GM19324 (cell line): ENCODE measurements at regions not wholly inside any gene's neighbourhood (a gene's known extent, or its start where the extent isn't known, plus 50 kb on each side); places are given as distances from the start of the nearest gene placed in this dataset.
"Not testable (repeated sequence)": the region's sequence is repeated elsewhere in the genome, so short reads cannot be mapped to it uniquely, and the experiment has no call there.

Source experiments
- ATAC-seq: cut with Tn5 transposase; IDR thresholded peaks from one replicate; pipeline ENCODE4 v1.9.1; 2021; ENCODE audit warnings: mild to moderate bottlenecking, moderate library complexity; ENCODE audit not compliant: unreplicated experiment, low FRiP score

DNA sequence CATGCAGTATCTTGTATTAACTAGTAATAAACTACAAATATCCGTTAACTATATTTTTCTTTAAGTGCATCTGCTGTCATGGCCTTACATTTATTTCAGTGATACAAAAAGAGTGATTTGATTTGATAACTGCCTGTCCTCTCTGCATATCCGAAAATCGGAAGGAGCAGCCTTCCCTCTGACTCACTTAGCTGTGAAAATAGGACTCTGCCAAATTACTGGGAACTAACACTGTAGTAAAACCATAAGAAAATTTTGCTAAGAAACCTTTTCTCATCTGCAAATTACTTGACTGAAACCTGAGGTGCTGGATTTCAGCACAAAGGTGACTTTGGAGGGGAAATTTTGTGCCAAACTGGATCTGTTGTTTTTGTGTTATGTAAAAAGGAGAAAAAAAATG, 176.6 kb upstream of the MKLN1 start:
- no peak for ATAC-seq

DNA sequence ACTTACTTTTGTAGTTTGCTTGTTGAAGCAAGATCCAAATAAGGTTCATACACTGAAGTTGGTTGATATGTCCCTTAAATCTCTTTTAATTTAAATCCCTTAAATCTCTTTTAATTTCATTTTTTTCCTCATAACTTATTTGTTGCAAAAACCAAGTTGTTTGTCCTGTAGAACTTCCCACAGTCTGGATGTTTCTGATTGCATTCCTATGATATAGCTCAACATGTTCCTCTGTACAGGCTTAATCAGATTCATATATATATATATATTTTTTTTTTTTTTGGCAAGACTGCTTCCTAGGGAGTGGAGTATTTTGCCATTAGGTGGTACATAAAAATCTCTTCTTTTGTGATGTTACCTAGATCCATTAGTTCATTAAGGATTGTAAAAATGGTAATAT, 174.9 kb upstream of the MKLN1 start:
- ATAC-seq, result no peak

DNA sequence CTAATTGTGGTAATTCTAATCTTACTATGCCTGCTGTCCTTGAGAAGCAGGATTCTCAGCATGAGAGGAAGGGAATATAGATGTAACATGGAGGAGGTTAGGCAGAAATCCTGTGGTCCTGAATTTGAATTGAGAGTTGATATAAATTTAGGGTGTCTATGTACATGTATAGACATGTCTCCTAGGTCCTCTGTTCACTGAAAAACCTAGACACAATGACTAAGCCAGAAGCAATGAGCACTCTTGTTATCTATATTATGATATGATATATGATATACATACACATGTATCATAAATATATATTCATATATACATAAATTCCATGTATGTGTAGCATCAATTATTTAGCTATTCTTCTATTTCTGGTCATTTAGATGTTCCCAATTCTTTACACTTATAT, 173.3 kb upstream of the MKLN1 start:
- no peak for ATAC-seq

DNA sequence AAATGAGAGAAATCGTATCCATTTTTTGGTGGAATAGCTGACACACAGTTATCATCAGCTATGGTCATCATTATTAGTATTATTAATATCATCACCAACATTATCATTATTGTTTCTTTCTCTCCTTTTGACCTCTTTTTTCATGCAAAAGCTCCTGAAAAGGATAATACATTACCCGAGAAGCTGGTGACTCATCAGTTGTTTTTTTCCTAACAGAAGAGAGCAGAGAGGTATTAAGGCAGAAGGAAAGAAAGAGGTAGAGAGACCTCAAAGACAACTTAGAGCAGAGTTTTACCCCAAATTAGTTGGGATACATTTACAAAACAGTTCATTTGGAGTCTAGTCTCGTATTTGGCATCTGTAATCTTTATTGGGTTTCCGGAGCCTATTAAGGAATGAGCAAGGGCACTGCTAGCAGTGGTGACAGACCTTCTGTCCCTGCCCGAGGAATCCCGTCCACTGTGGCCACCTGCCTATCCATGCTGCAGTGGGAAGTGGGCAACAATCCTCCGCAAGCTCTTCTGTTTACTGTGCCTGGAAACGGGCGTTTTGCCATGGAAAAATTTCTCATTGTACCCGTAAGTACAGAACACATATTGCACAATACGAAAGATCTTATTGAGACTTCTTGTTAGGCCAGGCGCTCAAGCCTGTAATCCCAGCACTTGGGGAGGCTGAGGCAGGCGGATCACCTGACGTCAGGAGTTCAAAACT, 170.0 kb upstream of the MKLN1 start:
- no peak for ATAC-seq

DNA sequence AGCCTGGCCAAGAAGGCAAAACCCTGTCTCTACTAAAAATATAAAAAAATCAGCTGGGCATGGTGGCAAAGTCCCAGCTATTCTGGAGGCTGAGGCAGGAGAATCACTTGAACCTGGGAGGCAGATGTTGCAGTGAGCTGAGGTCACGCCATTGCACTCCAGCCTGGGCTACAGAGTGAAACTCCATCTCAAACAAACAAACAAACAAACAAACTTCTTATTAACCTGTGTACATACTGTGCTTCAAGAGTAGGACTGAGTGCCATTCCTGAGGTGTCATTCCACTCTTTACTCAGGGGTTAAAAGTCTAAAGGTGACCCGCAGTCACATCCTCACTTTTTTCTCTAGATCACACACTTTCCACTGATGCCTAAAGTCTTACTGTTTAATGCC, 169.4 kb upstream of the MKLN1 start:
- not testable (repeated sequence) for ATAC-seq

DNA sequence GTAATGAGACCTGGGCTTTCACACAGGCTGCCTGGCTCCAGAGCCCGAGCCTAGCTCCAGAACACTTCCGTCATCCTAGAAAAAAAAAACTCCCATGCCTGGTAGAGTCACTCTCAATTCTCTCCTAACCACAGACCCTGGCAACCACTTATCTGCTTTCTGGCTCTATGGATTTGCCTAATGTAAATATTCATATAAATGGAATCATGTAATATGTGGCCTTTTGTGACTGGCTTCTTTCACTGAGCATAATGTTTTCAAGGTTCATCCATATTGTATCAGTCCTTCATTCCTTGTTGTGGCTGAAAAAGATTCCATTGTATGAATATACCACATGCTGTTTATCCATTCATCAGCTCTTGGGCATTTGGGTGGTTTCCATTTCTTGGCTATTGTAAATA, 167.7 kb upstream of the MKLN1 start:
- ATAC-seq, result no peak

DNA sequence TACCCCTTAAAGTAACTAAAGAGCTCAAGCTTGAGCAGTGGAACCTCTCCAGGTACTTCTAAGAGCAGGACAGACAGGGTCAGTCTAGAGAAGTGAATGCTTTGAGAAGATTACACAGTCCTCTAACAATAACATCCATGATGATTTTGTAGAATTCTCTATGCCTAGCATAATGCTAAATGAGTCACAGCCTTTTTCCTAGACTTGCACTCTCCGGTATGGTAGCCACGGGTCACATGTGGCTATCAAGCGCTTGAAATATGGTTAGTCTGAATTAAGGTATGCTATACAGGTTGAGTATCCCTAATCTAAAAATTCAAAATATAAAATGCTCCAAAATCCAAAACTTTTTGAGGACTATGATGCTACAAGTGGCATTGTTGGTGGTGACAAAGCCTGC, 166.6 kb upstream of the MKLN1 start:
- no peak for ATAC-seq

DNA sequence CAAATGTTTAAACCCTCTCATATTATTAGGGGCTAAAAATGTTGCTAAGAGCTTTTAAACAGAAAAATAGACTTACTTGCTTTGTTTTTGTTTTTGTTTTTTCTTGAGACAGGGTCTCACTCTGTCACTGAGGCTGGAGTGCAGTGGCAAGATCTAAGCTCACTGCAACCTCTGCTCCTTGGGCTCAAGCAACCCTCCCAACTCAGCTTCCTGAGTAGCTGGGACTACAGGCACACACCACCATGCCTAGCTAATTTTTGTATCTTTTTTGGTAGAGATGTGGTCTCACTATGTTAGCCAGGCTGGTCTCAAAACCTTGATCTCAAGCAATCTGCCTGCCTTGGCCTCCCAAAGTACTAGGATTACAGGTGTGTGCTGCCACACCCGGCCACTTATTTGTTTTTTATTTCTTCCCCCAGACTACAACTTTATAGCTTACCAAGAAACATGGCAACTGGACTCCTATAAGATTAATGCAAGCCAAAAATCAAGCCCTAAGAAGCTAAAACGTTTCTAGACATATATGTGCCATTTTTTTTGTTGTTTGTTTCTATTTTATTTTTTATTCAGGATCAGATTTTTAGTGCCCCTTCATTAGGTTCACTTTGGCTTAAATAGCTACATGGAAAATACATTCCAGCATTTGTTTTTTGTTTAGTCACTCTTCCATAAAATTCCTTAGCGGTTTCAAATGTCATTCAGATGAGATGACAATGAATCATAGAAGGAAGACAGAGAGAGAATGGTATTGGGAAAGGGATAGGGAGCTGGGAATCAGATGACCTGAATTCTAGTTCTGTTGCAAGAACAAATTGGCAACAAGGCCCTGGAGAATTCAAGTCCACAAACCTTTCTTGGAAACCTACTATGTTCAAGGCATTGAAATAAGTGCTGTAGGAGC, 163.4 kb upstream of the MKLN1 start:
- no peak for ATAC-seq

DNA sequence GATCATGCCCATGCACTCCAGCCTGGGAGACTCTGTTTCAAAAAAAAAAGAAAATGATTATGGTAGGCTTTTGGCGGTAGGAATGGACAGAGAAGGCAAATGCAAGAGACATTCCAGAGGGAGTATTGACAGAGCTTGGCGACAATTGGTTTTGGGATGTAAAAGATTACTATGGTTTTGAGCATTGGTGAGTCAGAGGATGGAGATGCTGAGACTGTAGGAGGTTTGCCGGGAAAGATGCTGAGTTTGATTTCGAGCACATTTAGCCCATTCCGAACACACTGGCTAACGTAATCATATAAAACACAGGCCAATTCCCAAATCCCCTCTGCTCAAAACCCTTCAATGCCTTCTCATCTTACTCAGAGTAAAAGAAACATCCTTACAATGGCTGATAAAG, 161.6 kb upstream of the MKLN1 start:
- ATAC-seq, result no peak

DNA sequence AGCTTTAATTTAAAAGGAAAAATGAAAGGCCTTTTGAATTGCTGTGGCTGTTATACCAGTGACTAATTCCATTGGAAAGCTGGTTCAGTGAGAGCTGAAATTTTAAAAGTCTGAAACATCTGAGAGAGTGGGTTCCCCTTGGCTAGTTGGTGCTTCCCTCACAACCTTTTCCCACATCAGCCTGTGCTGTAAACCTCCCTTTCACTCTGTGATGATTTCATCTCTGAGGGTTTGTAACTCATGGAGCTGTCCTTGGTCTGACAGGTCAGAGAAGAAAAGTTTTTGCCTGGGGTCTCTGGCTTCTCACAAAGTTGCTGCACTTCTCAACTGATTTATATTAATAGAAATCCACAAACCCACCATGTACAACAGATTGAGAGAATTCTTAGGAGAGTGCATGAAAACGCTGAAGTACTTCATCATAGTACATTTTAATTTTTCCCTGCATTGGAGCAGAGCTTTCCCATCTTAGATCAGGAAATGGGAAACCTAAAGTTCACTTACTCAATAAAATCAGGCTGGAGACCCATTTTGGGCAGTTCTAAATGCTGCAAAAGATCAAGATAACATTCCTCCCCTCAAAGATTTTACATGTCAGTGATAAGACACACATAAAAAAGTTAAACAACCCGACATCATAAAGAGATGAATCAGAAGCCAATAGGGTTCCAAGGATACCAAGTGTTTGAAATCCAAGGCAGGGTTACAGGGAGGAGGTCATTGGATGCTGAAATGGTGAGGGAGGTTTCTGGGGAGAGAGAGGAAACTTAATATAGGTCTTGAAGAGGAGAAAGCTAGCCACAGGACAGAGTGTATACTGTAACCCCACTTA, 157.0 kb upstream of the MKLN1 start:
- no peak for ATAC-seq

DNA sequence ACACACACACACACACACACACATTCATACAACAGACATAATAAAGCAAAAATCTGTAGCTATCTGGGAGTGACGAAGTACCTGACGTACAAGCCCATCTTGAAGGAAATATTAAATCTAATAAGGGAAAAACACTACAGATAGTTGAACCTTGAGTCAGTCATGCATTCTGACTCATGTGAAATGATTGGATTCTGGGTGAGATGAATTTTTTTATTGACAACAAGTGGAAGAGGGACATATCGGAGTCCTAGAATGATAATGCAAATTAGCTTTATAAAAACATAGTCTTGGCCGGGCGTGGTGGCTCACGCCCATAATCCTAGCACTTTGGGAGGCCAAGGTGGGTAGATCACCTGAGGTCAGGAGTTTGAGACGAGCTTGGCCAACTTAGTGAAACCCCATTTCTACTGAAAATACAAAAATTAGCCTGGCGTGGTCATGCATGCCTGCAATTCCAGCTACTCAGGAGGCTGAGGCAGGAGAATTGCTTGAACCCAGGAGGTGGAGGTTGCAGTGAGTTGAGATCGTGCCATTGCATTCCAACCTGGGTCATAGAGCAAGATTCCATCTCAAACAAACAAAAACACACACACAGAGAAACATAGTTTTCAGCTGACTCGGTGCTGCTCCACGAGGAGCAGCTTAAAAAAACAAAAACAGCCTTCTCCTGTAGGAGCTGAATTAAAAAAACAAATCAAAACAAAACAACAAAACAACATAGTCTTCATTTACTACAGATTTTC, 154.4 kb upstream of the MKLN1 start:
- ATAC-seq, result no peak

DNA sequence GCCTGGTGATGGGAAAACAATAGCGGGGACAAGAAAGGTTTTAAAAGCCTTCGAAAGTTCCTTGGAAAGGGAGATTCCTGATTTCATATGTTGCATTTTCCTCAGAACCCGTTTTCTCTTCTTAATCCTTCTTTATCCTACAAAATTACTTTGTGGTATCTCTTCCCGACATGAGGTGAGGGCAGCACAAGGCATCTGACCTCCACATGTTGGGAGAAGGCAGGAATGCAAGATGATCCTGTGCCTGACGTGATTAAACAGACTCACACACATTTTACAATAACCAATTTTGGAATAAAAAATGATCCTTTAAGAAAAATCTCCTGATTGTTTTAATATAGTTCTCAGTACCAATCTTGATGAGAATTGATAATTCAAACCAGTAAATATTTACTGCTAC, 153.3 kb upstream of the MKLN1 start:
- ATAC-seq, result no peak

DNA sequence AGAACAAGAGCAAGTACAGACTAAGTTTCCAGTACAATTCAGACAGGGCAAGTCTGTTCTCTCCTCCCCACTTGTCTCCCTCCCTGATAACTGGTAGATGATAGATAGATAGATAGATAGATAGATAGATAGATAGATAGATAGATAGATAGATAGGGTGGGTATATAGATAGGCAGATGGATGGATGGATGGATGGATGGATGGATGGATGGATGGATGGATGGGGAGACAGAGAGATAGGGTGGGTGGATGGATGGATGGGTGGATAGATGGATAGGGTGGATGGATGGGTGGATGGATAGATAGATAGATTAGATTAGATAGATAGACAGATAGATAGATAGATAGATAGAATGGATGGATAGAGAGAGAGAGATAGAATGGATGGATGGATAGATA, 152.8 kb upstream of the MKLN1 start:
- no peak for ATAC-seq

DNA sequence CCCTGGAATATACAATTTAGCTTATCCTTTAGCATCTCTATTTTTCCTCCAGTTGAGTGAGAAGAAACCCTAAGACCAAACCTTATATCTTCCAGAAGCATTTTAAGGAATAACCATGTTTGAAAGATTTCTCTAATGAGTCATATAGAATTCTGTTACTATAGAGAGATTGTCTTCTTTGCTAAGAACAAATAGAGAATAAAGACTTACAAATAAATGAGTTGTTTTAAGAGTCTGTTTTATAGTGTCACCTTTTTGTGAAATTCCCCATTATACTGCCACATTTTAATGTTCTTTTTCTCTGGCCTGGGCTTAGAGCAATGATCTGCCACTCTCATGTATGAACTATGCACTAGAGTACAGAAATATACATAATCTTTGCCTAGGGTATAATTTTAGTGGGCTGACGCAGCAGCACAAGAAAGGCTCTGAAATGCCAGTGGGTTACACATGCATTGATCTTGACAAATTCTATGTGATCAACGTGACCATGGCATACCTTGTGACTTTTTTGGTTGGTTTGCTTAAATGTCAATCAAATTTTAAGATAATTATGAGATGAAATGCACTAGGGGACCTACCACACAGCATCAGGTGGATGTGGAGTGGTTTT, 145.1 kb upstream of the MKLN1 start:
- no peak for ATAC-seq

DNA sequence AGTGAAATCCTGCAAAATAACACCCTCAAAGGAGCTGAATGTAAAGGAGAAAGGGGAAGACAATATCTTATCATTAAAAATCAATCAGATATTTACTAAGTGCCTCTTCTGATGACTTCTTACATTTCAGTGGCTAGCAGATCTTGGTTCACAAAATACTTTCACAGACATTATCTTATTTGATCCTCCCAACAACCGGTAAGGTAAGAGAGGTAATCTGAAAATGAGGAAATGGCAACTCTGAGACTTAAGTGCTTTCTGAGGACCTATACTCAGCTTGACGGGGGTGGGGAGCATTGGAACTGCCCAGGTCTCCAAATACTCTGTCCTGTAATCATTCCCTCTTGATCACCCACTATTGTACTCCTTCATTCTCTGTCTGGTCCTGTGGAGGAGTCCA, 144.6 kb upstream of the MKLN1 start:
- ATAC-seq, result no peak

DNA sequence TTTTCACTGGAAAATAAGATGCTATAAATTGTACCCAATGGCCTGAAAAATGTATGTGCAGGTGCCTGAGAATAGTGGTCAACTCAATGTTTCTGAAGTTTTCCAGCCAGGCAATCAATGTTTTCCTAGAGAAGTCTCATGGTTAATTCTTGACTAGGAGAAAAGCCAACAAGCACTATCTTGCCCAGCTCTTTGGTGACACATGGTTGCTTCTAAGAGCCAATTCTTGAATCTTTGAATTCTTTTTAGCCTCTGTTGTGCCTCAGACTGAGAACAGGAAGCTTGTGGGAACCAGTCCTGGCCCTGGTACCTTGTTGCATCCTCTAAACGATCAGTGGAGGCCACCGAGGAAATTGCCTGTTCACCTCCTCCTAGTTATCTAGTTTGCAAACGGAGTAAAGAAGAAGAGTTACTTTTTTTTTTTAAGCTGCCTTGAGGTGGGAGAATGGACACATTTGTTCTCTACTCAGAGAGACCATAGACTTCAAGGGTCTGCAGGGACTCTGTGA, 144.0 kb upstream of the MKLN1 start:
- ATAC-seq, result no peak

DNA sequence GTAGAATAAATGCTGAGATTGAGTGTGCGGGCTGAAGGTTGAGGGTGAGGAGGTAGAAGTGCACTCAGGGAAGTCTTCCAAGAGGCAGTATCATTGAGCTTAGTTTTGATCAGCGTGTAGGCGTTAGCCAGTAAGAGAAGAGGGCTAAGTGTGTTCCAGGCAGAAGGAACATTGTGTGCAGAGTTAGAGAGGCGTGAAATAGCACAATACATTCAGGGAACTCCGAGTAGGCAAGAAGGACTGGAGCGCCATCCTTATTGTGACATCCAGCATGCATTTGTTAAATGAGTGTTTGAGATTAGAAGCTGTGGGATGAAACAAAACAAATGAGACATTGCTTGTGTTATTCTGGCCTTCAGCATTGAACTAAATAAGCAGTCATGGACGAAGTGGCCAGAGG, 140.9 kb upstream of the MKLN1 start:
- ATAC-seq, result no peak

DNA sequence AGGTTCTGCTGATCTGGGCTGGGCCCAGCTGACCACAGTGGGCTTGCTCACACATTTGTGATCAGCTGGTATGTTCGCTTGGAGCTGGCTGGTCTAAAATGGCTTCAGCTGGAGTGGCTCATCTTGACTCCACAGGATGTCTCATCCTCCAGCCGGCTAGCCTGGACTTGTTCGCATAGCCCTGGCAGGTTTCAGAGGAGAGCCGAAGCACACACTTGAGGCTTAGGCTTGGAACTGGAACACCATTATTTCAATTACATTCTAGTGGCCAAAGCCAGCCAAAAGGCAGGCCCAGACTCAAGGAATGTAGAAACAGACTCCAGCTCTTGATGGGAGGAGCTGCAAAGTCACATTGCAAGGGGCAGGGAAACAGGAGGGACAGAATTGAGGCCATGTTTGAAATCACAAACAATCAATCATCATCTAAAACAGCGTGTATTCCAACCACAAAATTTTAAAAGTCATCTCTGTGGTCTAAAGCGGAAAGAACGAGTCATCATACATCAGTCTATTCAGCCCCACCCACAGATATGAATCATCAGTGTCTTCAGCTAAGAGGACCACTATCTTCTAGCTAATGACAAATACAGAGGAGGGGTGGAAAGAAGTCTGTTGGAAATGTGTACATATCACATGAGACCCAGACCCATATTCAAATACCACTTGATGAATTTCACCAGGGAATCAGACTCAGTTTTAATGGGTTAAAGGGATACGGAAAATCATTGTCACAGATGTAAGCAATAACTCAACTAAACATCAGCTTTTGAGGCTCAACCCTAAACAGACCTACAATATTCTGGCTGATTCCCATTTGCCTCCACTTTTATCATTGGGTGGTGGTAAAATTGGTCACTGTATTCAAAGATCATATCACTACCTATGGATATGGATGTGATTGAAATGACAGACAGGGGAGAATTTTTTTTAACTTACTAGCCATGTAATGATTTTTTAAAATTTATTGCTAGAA, 139.0 kb upstream of the MKLN1 start:
- no peak for ATAC-seq

DNA sequence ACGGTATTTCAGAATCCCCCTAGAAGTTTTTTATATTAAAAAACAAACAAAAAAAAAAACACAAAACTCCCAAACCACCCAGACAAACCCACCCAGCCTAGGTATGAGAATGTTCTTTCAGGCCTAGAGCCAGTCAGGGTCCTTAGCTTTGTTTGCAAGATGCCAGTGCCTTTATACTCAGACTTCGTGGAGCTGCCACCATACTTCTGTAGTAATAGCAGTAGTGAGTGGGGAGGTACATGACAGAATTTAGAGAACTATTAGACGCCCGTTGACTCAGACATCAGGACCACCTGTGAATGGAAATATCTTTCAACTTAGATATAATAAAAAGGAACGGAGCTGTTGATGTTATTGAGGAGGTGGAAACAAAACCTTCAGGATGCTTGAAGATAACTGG, 138.2 kb upstream of the MKLN1 start:
- no peak for ATAC-seq
